Upper lobe of left lung (tissue), 6 donors: ENCODE measurements at regions not wholly inside any gene's neighbourhood (a gene's known extent, or its start where the extent isn't known, plus 50 kb on each side); places are given as distances from the start of the nearest gene placed in this dataset.

Source experiments
- ATAC-seq, 2 donors: fragments of 200-7000 bp; cut with Tn5 transposase; one replicate each; pipeline ENCODE4 v1.9.1; 2022; ENCODE audit warnings: mild to moderate bottlenecking in 2 of 2, moderate library complexity in 2 of 2; ENCODE audit not compliant: low FRiP score in 2 of 2
- DNase-seq, 2 donors: peaks; one replicate each; pipeline ENCODE4 v3.0.0-alpha.2; 2019 to 2020
- H3K27ac ChIP-seq, 4 donors: fragments of 200-600 bp; sonication (generic); one replicate each; pipeline ENCODE4 v1.5.1; 2016 to 2019
- H3K27me3 ChIP-seq, 4 donors: fragments of 200-600 bp; sonication (generic); one replicate each; pipeline ENCODE4 v1.5.1; 2017 to 2019
- H3K36me3 ChIP-seq, 4 donors: fragments of 200-600 bp; sonication (generic); one replicate each; pipeline ENCODE4 v1.5.1; 2016 to 2019
- H3K4me1 ChIP-seq, 4 donors: fragments of 200-600 bp; sonication (generic); one replicate each; pipeline ENCODE4 v1.5.1; 2018 to 2019
- H3K4me3 ChIP-seq, 4 donors: fragments of 200-600 bp; sonication (generic); one replicate each; pipeline ENCODE4 v1.5.1; 2017 to 2019; ENCODE audit warnings: mild to moderate bottlenecking in 2 of 4, moderate library complexity in 1 of 4
- H3K9me3 ChIP-seq, 4 donors: fragments of 200-600 bp; sonication (generic); one replicate each; pipeline ENCODE4 v1.5.1; 2018 to 2019
- CTCF ChIP-seq, 6 experiments: fragments of 450-650 bp in 4 of 6; fragments of 200-600 bp in 2 of 6; sonication (generic) in 2 of 6; IDR thresholded peaks; one replicate each; pipeline ENCODE4 v1.5.1; 2016 to 2019; ENCODE audit warnings: antibody characterized with exemption in 6 of 6
- EP300 ChIP-seq, 4 donors: sonication (generic); formaldehyde crosslinking; IDR thresholded peaks; one replicate each; pipeline ENCODE4 v1.5.1; 2017; ENCODE audit warnings: antibody characterized with exemption in 4 of 4, control low read depth in 2 of 4
- POLR2A ChIP-seq, 4 donors: fragments of 450-650 bp; IDR thresholded peaks; one replicate each; pipeline ENCODE4 v1.5.1; 2016 to 2017; ENCODE audit warnings: antibody characterized with exemption in 4 of 4, mild to moderate bottlenecking in 2 of 4
- POLR2AphosphoS5 ChIP-seq, 2 donors: sonication (generic); formaldehyde crosslinking; IDR thresholded peaks; one replicate each; pipeline ENCODE4 v1.5.1; 2017; ENCODE audit warnings: antibody characterized with exemption in 2 of 2
- WGBS, 2 donors: methylation state at CpG; one replicate each; pipeline ENCODE4 v1.1.5; 2017 to 2018; 5-methylcytosine and 5-hydroxymethylcytosine counted together
- donor health status: DM: no; HTN: no; CAD: no; lungs with moderate emphysema.
- donor health status: DM: no; HTN: yes; CAD: no; lungs with severe emphysema.

- no peak for ATAC-seq
- Histone ChIP-seq H3K27me3 (no peaks in the 10 kb centered on the region), H3K4me3 (no peak overlapping the region), H3K27ac (no peak overlapping the region), H3K36me3 (no peaks in the 10 kb centered on the region), H3K9me3 (no peaks in the 10 kb centered on the region), H3K4me1 (no peaks in the 10 kb centered on the region)
- WGBS, 2 donors: 43 to 70% methylated on average over 2 to 3 of the region's 3 CpGs
- no peak for TF ChIP-seq CTCF (IDR thresholded peaks at IDR 0.05)
- no peak for TF ChIP-seq POLR2A (IDR thresholded peaks at IDR 0.05)
- TF ChIP-seq EP300 (IDR thresholded peaks at IDR 0.05): no peak
- TF ChIP-seq POLR2AphosphoS5 (IDR thresholded peaks at IDR 0.05): no peak
- DNase-seq: peak in 1 of 2 donors; percentile 51
These were observed 88.9 kb downstream of the RASSF10 start for GRCh38 chr11:13098063-13098462.

- 93% methylated on average over 3 of the region's 3 CpGs for WGBS, 2 donors
- DNase-seq: no peak
- ATAC-seq: no peak
- H3K27ac ChIP-seq: no peak overlapping the region
- no peak overlapping the region for H3K4me3 ChIP-seq
- H3K9me3 ChIP-seq: no peaks in the 10 kb centered on the region
- TF ChIP-seq EP300 (IDR thresholded peaks at IDR 0.05) (no peak), CTCF (IDR thresholded peaks at IDR 0.05) (no peak), POLR2AphosphoS5 (IDR thresholded peaks at IDR 0.05) (no peak), POLR2A (IDR thresholded peaks at IDR 0.05) (no peak)
- no peaks in the 10 kb centered on the region for H3K27me3 ChIP-seq
- H3K36me3 ChIP-seq: no peaks in the 10 kb centered on the region
- no peaks in the 10 kb centered on the region for H3K4me1 ChIP-seq
These were observed 89.6 kb downstream of the RASSF10 start for GRCh38 chr11:13098616-13099289.

- DNase-seq: no peak
- no peak overlapping the region for H3K27ac ChIP-seq
- 88 to 91% methylated on average over 5 of the region's 5 CpGs for WGBS, 2 donors
- H3K4me1 ChIP-seq: peaks cover 0 to 13% (median 4%) of the 10 kb centered on the region in 4 donors
- H3K36me3 ChIP-seq: no peaks in the 10 kb centered on the region
- no peaks in the 10 kb centered on the region for H3K9me3 ChIP-seq
- no peaks in the 10 kb centered on the region for H3K27me3 ChIP-seq
- H3K4me3 ChIP-seq: no peak overlapping the region
- no peak for ATAC-seq
- TF ChIP-seq POLR2AphosphoS5 (IDR thresholded peaks at IDR 0.05): no peak
- no peak for TF ChIP-seq POLR2A (IDR thresholded peaks at IDR 0.05)
- no peak for TF ChIP-seq CTCF (IDR thresholded peaks at IDR 0.05)
- TF ChIP-seq EP300 (IDR thresholded peaks at IDR 0.05): no peak
These were observed 92.8 kb downstream of the RASSF10 start for GRCh38 chr11:13101644-13102512.

- DNase-seq (no peak), ATAC-seq (no peak)
- TF ChIP-seq POLR2A (IDR thresholded peaks at IDR 0.05) (no peak), EP300 (IDR thresholded peaks at IDR 0.05) (no peak), CTCF (IDR thresholded peaks at IDR 0.05) (no peak), POLR2AphosphoS5 (IDR thresholded peaks at IDR 0.05) (no peak)
- H3K4me1 ChIP-seq: peaks cover 0 to 13% (median 4%) of the 10 kb centered on the region in 4 donors
- no peaks in the 10 kb centered on the region for H3K27me3 ChIP-seq
- H3K36me3 ChIP-seq: no peaks in the 10 kb centered on the region
- no peak overlapping the region for H3K27ac ChIP-seq
- H3K9me3 ChIP-seq: no peaks in the 10 kb centered on the region
- no peak overlapping the region for H3K4me3 ChIP-seq
- 78 to 84% methylated on average over 2 of the region's 2 CpGs for WGBS, 2 donors
These were observed 93.4 kb downstream of the RASSF10 start for GRCh38 chr11:13102513-13102840.
